GM20000 (cell line): ENCODE measurements at regions not wholly inside any gene's neighbourhood (a gene's known extent, or its start where the extent isn't known, plus 50 kb on each side); places are given as distances from the start of the nearest gene placed in this dataset.
A peak's percentile ranks its signal among the peaks of the same experiment; 100 is the strongest.

Source experiments
- DNase-seq: peaks from one replicate; pipeline ENCODE4 v3.0.0; 2012; ENCODE audit warnings: low spot score
- CTCF ChIP-seq: IDR thresholded peaks from 2 replicates; pipeline ENCODE4 v1.5.1; 2012; ENCODE audit warnings: mild to moderate bottlenecking, control low read depth; ENCODE audit errors: extremely low read depth, missing control alignments

GRCh38 chr5:89232139-89232603 lies 349.2 kb upstream of the MEF2C start:
- TF ChIP-seq CTCF: no peak
- peak; percentile 36 for DNase-seq

- no peak for DNase-seq
- no peak for TF ChIP-seq CTCF
Measured at GRCh38 chr5:89230178-89230577, 347.2 kb upstream of the MEF2C start.

GRCh38 chr5:89229331-89230070 lies 346.5 kb upstream of the MEF2C start:
- DNase-seq: no peak
- TF ChIP-seq CTCF: no peak

- no peak for DNase-seq
- no peak for TF ChIP-seq CTCF
Measured at GRCh38 chr5:89228355-89228754, 345.4 kb upstream of the MEF2C start.

- no peak for TF ChIP-seq CTCF
- no peak for DNase-seq
Measured at GRCh38 chr5:89218364-89218763, 335.4 kb upstream of the MEF2C start.

GRCh38 chr5:89216606-89217005 lies 333.6 kb upstream of the MEF2C start:
- TF ChIP-seq CTCF: no peak
- no peak for DNase-seq

- no peak for TF ChIP-seq CTCF
- DNase-seq: no peak
Measured at GRCh38 chr5:89213573-89213972, 330.6 kb upstream of the MEF2C start.
